ENCODE measurements at regions not wholly inside any gene's neighbourhood (a gene's known extent, or its start where the extent isn't known, plus 50 kb on each side); places are given as distances from the start of the nearest gene placed in this dataset.

GRCh38 chr5:24320643-24321042, 324.1 kb downstream of the CDH10 start:
- H3K9ac ChIP-seq (ENCODE audit: low read depth, low read length) = no peak overlapping the region
- no peak overlapping the region for H2AK5ac ChIP-seq (ENCODE audit: low read depth, low read length)
- in situ Hi-C loops (cut with MboI; ENCODE audit: low sequenced_read_pairs) (no loop called here), dilution Hi-C loops (cut with HindIII; ENCODE audit: low sequenced_read_pairs, unreplicated experiment) (no loop called here), intact Hi-C loops (cut with micrococcal nuclease) (no loop called here)
- no peaks in the 10 kb centered on the region for H3K27me3 ChIP-seq (ENCODE audit: control insufficient read depth, insufficient read depth, low read length)
- H3K27ac ChIP-seq (ENCODE audit: insufficient read depth, low read length) = no peak overlapping the region
- H3K36me3 ChIP-seq (ENCODE audit: control insufficient read depth, insufficient read depth, low read length) = no peaks in the 10 kb centered on the region
- no peak overlapping the region for H3K4ac ChIP-seq (ENCODE audit: low read depth, low read length)
- ATAC-seq (ENCODE audit: low read depth) = no peak
- no peak overlapping the region for H3K4me3 ChIP-seq (ENCODE audit: insufficient read depth, low read depth, low read length)
- H3K14ac ChIP-seq (replicated peaks; ENCODE audit: low read depth, low read length) = no peak overlapping the region
- no peak overlapping the region for H3K56ac ChIP-seq (ENCODE audit: extremely low read depth, insufficient read depth, low read length)
- H2BK5ac ChIP-seq (ENCODE audit: low read depth, low read length, poor library complexity, severe bottlenecking) = no peak overlapping the region
- no peak overlapping the region for H4K5ac ChIP-seq (ENCODE audit: low read depth, low read length)
- ChIA-PET CTCF (no interaction called here), POLR2A (ENCODE audit: unreplicated experiment) (no interaction called here)
- no peak overlapping the region for H2AK9ac ChIP-seq (replicated peaks; ENCODE audit: low read depth, low read length, poor library complexity)
- H2BK15ac ChIP-seq (ENCODE audit: low read depth, low read length) = no peak overlapping the region
- no peak overlapping the region for H2BK20ac ChIP-seq (ENCODE audit: low read depth, low read length)
- no CpG with 5 or more reads among the region's 3 CpGs for WGBS, 2 experiments (ENCODE audit: extremely low coverage in 2 of 2, insufficient read length in 1 of 2)
- H3K9me1 ChIP-seq (ENCODE audit: insufficient read depth, low read length) = no peaks in the 10 kb centered on the region
- H3K9me3 ChIP-seq (ENCODE audit: control insufficient read depth, insufficient read depth, low read length) = peaks cover 5% of the 10 kb centered on the region
- no peak overlapping the region for H4K8ac ChIP-seq (ENCODE audit: low read depth in 2 of 2, low read length in 2 of 2)
- no peak for TF ChIP-seq FOS (IDR thresholded peaks at IDR 0.05; ENCODE audit: low read depth, low read length)
- TF ChIP-seq CTCF (conservative IDR thresholded peaks at IDR 0.05; ENCODE audit: low read depth, low read length) = no peak
- no peak for TF ChIP-seq BHLHE40 (IDR thresholded peaks at IDR 0.05; ENCODE audit: low read depth, low read length)
- no peak for TF ChIP-seq MAFK (IDR thresholded peaks at IDR 0.05; ENCODE audit: low read depth, low read length)
- TF ChIP-seq SMC3 (IDR thresholded peaks at IDR 0.05; ENCODE audit: low read depth, low read length) = no peak
- TF ChIP-seq MAZ (IDR thresholded peaks at IDR 0.05; ENCODE audit: borderline replicate concordance, low read depth, low read length) = no peak
- no peak for TF ChIP-seq MXI1 (IDR thresholded peaks at IDR 0.05; ENCODE audit: borderline replicate concordance, low read depth, low read length)
- no peak for TF ChIP-seq RAD21 (IDR thresholded peaks at IDR 0.05; ENCODE audit: low read length)
- TF ChIP-seq RCOR1 (IDR thresholded peaks at IDR 0.05; ENCODE audit: insufficient replicate concordance, low read length) = no peak
- TF ChIP-seq ELK1 (IDR thresholded peaks at IDR 0.05; ENCODE audit: borderline replicate concordance, low read depth, low read length) = no peak
- TF ChIP-seq POLR2A (IDR thresholded peaks at IDR 0.05; ENCODE audit: low read depth, low read length) = no peak
- no peak for TF ChIP-seq CHD1 (IDR thresholded peaks at IDR 0.05; ENCODE audit: low read depth, low read length)
- no peak for TF ChIP-seq NFE2L2 (IDR thresholded peaks at IDR 0.05; ENCODE audit: low read depth, low read length)
- TF ChIP-seq RFX5 (IDR thresholded peaks at IDR 0.05; ENCODE audit: low read depth, low read length) = no peak
- no peak for TF ChIP-seq CEBPB (IDR thresholded peaks at IDR 0.05; ENCODE audit: low read depth, low read length)
- no peak for TF ChIP-seq USF2 (IDR thresholded peaks at IDR 0.05; ENCODE audit: low read depth, low read length)
- no peak overlapping the region for H2BK120ac ChIP-seq (ENCODE audit: low read depth, low read length)
- no peak overlapping the region for H3K4me2 ChIP-seq (ENCODE audit: low read depth, low read length)
- H3K4me1 ChIP-seq (ENCODE audit: control insufficient read depth, insufficient read depth, low read length) = no peaks in the 10 kb centered on the region
- no peak overlapping the region for H3K18ac ChIP-seq (ENCODE audit: low read depth, low read length)
- no peak overlapping the region for H2AFZ ChIP-seq (replicated peaks; ENCODE audit: low read length, poor library complexity)
- H4K91ac ChIP-seq (ENCODE audit: insufficient read depth, low read depth, low read length) = no peak overlapping the region
- H3K79me1 ChIP-seq (ENCODE audit: low read depth in 1 of 2, low read length in 2 of 2) = no peaks in the 10 kb centered on the region
- no peaks in the 10 kb centered on the region for H4K20me1 ChIP-seq (ENCODE audit: insufficient read depth, low read length)
- no peak overlapping the region for H3K23ac ChIP-seq (ENCODE audit: low read depth, low read length)
- no peak for DNase-seq
- BruUV-seq (replicated peaks) = no TSS peak

Data from IMR-90 (cell line).